Upper lobe of right lung (tissue), 1 donor: ENCODE measurements at regions not wholly inside any gene's neighbourhood (a gene's known extent, or its start where the extent isn't known, plus 50 kb on each side); places are given as distances from the start of the nearest gene placed in this dataset.

Experiments
- ATAC-seq: fragments of 200-7000 bp; cut with Tn5 transposase; one replicate; pipeline ENCODE4 v1.9.1; 2020; ENCODE audit warnings: mild to moderate bottlenecking, moderate library complexity
- DNase-seq: peaks from one replicate; pipeline ENCODE4 v3.0.0-alpha.2; 2020
- H3K27ac ChIP-seq: fragments of 200-600 bp; one replicate; pipeline ENCODE4 v1.8.0; 2022
- H3K27me3 ChIP-seq: fragments of 200-600 bp; one replicate; pipeline ENCODE4 v1.8.0; 2022; ENCODE audit warnings: mild to moderate bottlenecking
- H3K36me3 ChIP-seq: fragments of 200-600 bp; one replicate; pipeline ENCODE4 v1.8.0; 2022
- H3K4me1 ChIP-seq: fragments of 200-600 bp; one replicate; pipeline ENCODE4 v1.8.0; 2022
- H3K4me3 ChIP-seq: fragments of 200-600 bp; one replicate; pipeline ENCODE4 v1.8.0; 2022; ENCODE audit warnings: mild to moderate bottlenecking
- H3K9me3 ChIP-seq: fragments of 200-600 bp; one replicate; pipeline ENCODE4 v1.8.0; 2022
- intact Hi-C: fragments of 100-400 bp; cut with DNase I; formaldehyde crosslinking; loops from one replicate; pipeline ENCODE4 v1.11.0; 2022
- TF ChIP-seq, protein P1 (sequence below): fragments of 200-600 bp; IDR thresholded peaks from one replicate; pipeline ENCODE4 v1.8.0; 2022; ENCODE audit warnings: antibody characterized with exemption
- donor health status: DM: no; HTN: yes; CAD: no; lungs with severe emphysema.

DNA sequence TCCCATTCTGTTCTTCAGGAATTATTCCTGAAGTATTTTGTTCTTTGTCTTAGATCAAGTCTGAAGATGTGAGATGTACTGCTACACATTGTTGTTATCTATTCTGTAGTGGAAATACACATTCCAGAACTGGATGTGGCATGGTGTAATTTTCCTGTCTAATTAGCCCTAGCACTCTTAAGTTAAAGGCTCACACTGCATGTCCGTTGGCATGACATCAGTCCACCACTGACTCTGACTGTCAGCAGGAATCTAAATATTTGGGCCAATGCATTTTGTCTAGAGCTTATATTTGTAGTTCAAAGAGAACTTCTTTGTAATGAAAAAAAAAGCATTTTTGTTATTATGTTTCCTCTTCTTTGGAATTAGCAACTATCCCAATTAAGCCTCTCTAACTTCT lies 201.0 kb downstream of the S1PR1 start:
- H3K4me3 ChIP-seq = no peak overlapping the region
- no peak for ATAC-seq

DNA sequence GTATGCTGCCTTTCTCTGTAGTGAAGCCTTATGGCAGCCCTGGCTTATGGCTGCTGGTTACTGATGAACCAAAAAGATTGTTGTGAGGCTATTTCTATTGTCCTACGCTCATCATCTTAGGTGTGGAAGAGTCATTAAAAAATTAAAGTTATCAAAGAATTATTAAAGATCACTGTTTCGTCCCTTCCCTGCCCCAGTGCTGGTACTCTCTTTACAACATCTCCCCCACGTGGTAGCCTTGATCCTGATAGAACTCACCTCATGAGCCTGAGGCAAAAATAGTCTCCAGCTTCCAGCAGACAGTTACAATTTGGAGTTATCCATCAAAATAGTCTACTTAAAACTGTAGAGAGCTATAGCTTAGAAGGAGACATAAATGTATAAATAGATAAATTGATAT lies 201.5 kb downstream of the S1PR1 start:
- no peak overlapping the region for H3K4me3 ChIP-seq
- intact Hi-C loops = no loop called here

More for the DNA sequence above, 201.0 kb downstream of the S1PR1 start:
- H3K4me1 ChIP-seq = no peaks in the 10 kb centered on the region
- intact Hi-C loops = no loop called here
- no peaks in the 10 kb centered on the region for H3K27me3 ChIP-seq
- no peaks in the 10 kb centered on the region for H3K36me3 ChIP-seq
- no peaks in the 10 kb centered on the region for H3K9me3 ChIP-seq
- no peak for DNase-seq
- no peak overlapping the region for H3K27ac ChIP-seq
- TF ChIP-seq, protein P1, sequence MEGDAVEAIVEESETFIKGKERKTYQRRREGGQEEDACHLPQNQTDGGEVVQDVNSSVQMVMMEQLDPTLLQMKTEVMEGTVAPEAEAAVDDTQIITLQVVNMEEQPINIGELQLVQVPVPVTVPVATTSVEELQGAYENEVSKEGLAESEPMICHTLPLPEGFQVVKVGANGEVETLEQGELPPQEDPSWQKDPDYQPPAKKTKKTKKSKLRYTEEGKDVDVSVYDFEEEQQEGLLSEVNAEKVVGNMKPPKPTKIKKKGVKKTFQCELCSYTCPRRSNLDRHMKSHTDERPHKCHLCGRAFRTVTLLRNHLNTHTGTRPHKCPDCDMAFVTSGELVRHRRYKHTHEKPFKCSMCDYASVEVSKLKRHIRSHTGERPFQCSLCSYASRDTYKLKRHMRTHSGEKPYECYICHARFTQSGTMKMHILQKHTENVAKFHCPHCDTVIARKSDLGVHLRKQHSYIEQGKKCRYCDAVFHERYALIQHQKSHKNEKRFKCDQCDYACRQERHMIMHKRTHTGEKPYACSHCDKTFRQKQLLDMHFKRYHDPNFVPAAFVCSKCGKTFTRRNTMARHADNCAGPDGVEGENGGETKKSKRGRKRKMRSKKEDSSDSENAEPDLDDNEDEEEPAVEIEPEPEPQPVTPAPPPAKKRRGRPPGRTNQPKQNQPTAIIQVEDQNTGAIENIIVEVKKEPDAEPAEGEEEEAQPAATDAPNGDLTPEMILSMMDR = no peak

DNA sequence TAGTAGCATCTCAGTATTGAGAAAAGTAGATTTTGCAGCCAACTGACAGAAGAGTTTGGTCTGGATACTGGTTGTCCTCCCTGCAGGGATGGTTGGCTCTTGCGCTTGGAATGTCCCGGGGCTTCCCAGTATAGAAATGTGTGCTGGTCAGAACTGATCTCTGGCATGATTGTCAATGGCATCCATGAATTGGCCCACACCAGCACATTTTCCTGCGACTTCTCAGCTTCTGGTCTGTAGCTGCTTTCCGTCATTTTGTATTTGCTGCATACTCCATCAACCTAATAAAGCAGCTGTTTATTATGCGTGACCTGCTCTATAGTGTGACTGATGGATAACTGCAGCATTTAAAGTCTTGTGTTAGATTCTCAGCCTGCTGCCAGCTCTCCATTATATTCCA lies 203.7 kb downstream of the S1PR1 start:
- no peaks in the 10 kb centered on the region for H3K36me3 ChIP-seq
- no peaks in the 10 kb centered on the region for H3K9me3 ChIP-seq
- H3K4me1 ChIP-seq = no peaks in the 10 kb centered on the region
- TF ChIP-seq, protein P1 = no peak
- no peak for DNase-seq
- H3K27ac ChIP-seq = no peak overlapping the region
- no peaks in the 10 kb centered on the region for H3K27me3 ChIP-seq
- no peak overlapping the region for H3K4me3 ChIP-seq
- intact Hi-C loops = no loop called here
- ATAC-seq = no peak

More for the DNA sequence above, 201.5 kb downstream of the S1PR1 start:
- TF ChIP-seq, protein P1 = no peak
- H3K27me3 ChIP-seq = no peaks in the 10 kb centered on the region
- H3K4me1 ChIP-seq = no peaks in the 10 kb centered on the region
- no peak for ATAC-seq
- H3K36me3 ChIP-seq = no peaks in the 10 kb centered on the region
- no peak for DNase-seq
- no peaks in the 10 kb centered on the region for H3K9me3 ChIP-seq
- no peak overlapping the region for H3K27ac ChIP-seq

DNA sequence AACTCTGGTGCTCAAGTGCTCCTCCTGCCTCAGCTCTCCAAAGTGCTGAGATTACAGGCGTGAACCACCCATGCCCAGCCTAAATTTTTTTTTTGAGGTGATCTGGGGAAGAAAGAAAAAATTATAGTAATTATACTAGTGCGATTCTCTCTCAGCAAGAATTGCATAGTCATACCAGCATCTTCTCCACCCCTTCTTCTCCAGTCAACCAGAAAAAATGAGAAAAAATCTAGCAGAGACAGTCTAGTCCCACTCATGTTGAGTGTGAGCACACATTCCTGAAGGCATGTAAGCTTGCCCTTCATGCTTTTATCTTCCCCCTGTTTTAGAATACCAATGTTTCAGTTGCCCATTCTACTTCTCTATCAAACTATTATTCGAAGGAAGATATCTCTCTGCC lies 207.6 kb downstream of the S1PR1 start:
- H3K27me3 ChIP-seq = no peaks in the 10 kb centered on the region
- no peak overlapping the region for H3K4me3 ChIP-seq
- ATAC-seq (no peak), DNase-seq (no peak)
- H3K27ac ChIP-seq = no peak overlapping the region
- TF ChIP-seq, protein P1 = no peak
- no peaks in the 10 kb centered on the region for H3K4me1 ChIP-seq
- intact Hi-C loops = no loop called here
- no peaks in the 10 kb centered on the region for H3K36me3 ChIP-seq
- no peaks in the 10 kb centered on the region for H3K9me3 ChIP-seq

DNA sequence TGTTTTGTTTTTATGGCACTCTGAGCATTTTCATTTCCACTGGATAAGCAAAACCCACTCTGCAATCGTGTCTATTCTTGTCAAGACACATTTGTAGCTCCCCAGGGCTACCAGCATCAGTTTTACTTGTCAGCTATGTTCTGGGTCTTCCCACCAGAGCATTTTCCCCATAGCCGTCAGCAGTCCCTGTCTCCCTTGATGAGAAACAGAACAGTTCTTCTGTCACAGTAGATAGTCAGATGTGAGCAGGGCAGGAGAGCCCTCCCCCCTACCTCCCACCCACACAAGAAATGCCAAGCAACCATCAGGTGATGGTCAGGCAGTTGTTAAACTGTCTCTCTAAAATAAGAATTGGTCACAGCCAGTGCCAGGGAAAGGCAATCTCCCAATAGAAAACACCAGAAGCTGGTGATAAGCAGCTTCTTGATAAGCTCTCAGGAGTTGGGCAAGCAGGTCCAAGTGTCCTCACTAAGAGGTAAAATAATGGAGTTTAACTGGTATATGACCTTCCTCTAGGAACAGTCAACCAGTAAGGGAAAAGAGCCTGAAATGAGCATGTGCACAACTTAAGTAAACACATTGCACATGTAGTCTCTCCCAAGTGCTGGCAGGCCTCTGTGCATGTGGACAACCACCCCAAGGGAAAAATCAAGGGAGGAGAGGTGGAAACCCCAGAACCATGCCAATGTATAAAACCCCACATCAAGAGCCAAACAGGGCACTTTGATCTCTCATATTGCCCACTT lies 208.2 kb downstream of the S1PR1 start:
- H3K36me3 ChIP-seq = no peaks in the 10 kb centered on the region
- H3K9me3 ChIP-seq = no peaks in the 10 kb centered on the region
- intact Hi-C loops = no loop called here
- no peaks in the 10 kb centered on the region for H3K4me1 ChIP-seq
- no peak overlapping the region for H3K4me3 ChIP-seq
- no peaks in the 10 kb centered on the region for H3K27me3 ChIP-seq
- DNase-seq (no peak), ATAC-seq (peak; percentile 66)
- TF ChIP-seq, protein P1 = no peak
- H3K27ac ChIP-seq = no peak overlapping the region
